CD14-positive monocyte (primary cell): ENCODE measurements at regions not wholly inside any gene's neighbourhood (a gene's known extent, or its start where the extent isn't known, plus 50 kb on each side); places are given as distances from the start of the nearest gene placed in this dataset.

ENCODE experiments used
- DNase-seq, 3 donors: peaks; one replicate each; pipeline ENCODE4 v3.0.0-alpha.2; 2011 to 2022
- H2AFZ ChIP-seq: 2 replicates; pipeline ENCODE4 v1.6.0; 2012; ENCODE audit warnings: mild to moderate bottlenecking, low read depth, low read length, inconsistent platforms; ENCODE audit not compliant: insufficient read depth, poor library complexity, severe bottlenecking
- H3K27ac ChIP-seq, 2 donors: 1 replicate in 1 of 2; 2 replicates in 1 of 2; pipeline ENCODE4 v1.5.1; 2012 to 2013; ENCODE audit warnings: low read length in 2 of 2, control low read depth in 1 of 2, inconsistent platforms in 1 of 2, low read depth in 1 of 2, mild to moderate bottlenecking in 1 of 2
- H3K27me3 ChIP-seq, 2 donors: one replicate each; pipeline versions ENCODE4 v1.6.0 to v1.6.1; 2011 to 2013; ENCODE audit warnings: low read length in 2 of 2; ENCODE audit not compliant: control insufficient read depth in 2 of 2, insufficient read depth in 2 of 2
- H3K36me3 ChIP-seq, 2 donors: replicated peaks in 1 of 2; 1 replicate in 1 of 2; 2 replicates in 1 of 2; pipeline versions ENCODE4 v1.5.1 to v1.6.1; 2012 to 2013; ENCODE audit warnings: low read length in 2 of 2, control low read depth in 1 of 2, inconsistent platforms in 1 of 2, mild to moderate bottlenecking in 1 of 2; ENCODE audit not compliant: insufficient read depth in 2 of 2, control insufficient read depth in 1 of 2
- H3K4me1 ChIP-seq, 2 donors: 1 replicate in 1 of 2; 2 replicates in 1 of 2; pipeline versions ENCODE4 v1.5.1 to v1.6.1; 2012 to 2013; ENCODE audit warnings: low read length in 2 of 2, control low read depth in 1 of 2, inconsistent platforms in 1 of 2, mild to moderate bottlenecking in 1 of 2, moderate library complexity in 1 of 2; ENCODE audit not compliant: insufficient read depth in 2 of 2, control insufficient read depth in 1 of 2
- H3K4me2 ChIP-seq: replicated peaks from 2 replicates; pipeline ENCODE3; 2012; ENCODE audit warnings: low read length, moderate library complexity, mild to moderate bottlenecking; ENCODE audit not compliant: poor library complexity, severe bottlenecking; ENCODE audit errors: extremely low read depth
- H3K4me3 ChIP-seq, 3 experiments: fragments of 200-600 bp in 1 of 3; sonication (generic) in 1 of 3; replicated peaks in 1 of 3; 1 replicate in 2 of 3; 2 replicates in 1 of 3; pipeline ENCODE4 v1.5.1; 2011 to 2013; ENCODE audit warnings: low read length in 3 of 3, mild to moderate bottlenecking in 3 of 3, control low read depth in 2 of 3, low read depth in 2 of 3, inconsistent platforms in 1 of 3, moderate library complexity in 1 of 3
- H3K79me2 ChIP-seq: 2 replicates; pipeline ENCODE4 v1.6.0; 2012; ENCODE audit warnings: mild to moderate bottlenecking, control low read depth, inconsistent platforms, low read length, moderate library complexity; ENCODE audit not compliant: insufficient read depth
- H3K9ac ChIP-seq: 2 replicates; pipeline ENCODE4 v1.6.0; 2017; ENCODE audit warnings: low read length, mild to moderate bottlenecking; ENCODE audit not compliant: insufficient read depth, poor library complexity, severe bottlenecking
- H3K9me3 ChIP-seq, 2 donors: replicated peaks in 1 of 2; 1 replicate in 1 of 2; 2 replicates in 1 of 2; pipeline versions ENCODE4 v1.5.1 to v1.6.1; 2012 to 2013; ENCODE audit warnings: low read length in 2 of 2, control low read depth in 1 of 2; ENCODE audit not compliant: control insufficient read depth in 1 of 2, insufficient read depth in 1 of 2
- H4K20me1 ChIP-seq: 2 replicates; pipeline ENCODE4 v1.6.0; 2012; ENCODE audit warnings: mild to moderate bottlenecking, low read length, control low read depth, moderate library complexity; ENCODE audit not compliant: insufficient read depth
- H3K27ac Mint-ChIP-seq, 7 donors: one replicate each; pipeline ENCODE4 v1.8.0; 2020; ENCODE audit warnings: mild to moderate bottlenecking in 7 of 7, mixed read lengths in 7 of 7, moderate library complexity in 6 of 7, inconsistent platforms in 2 of 7
- H3K27me3 Mint-ChIP-seq, 3 donors: one replicate each; pipeline ENCODE4 v1.8.0; 2021 to 2022; ENCODE audit warnings: low read depth in 3 of 3, mild to moderate bottlenecking in 3 of 3, mixed read lengths in 3 of 3, moderate library complexity in 3 of 3, inconsistent platforms in 1 of 3
- H3K36me3 Mint-ChIP-seq, 2 donors: one replicate each; pipeline ENCODE4 v1.8.0; 2020; ENCODE audit warnings: mixed read lengths in 2 of 2, inconsistent platforms in 1 of 2, mild to moderate bottlenecking in 1 of 2
- H3K4me1 Mint-ChIP-seq: one replicate; pipeline ENCODE4 v1.8.0; 2020; ENCODE audit warnings: mild to moderate bottlenecking, mixed read lengths
- H3K4me3 Mint-ChIP-seq, 2 donors: one replicate each; pipeline ENCODE4 v1.8.0; 2020; ENCODE audit warnings: mild to moderate bottlenecking in 2 of 2, mixed read lengths in 2 of 2, moderate library complexity in 1 of 2
- H3K9me3 Mint-ChIP-seq, 7 donors: one replicate each; pipeline ENCODE4 v1.8.0; 2020 to 2022; ENCODE audit warnings: mixed read lengths in 7 of 7, mild to moderate bottlenecking in 6 of 7, moderate library complexity in 6 of 7, inconsistent platforms in 2 of 7
- CTCF ChIP-seq: fragments of 200-600 bp; IDR thresholded peaks from one replicate; pipeline ENCODE4 v1.8.0; 2022; ENCODE audit warnings: antibody characterized with exemption, mild to moderate bottlenecking
- WGBS: methylation state at CpG from one replicate; pipeline ENCODE4 v1.1.5; 2013; ENCODE audit warnings: missing lambda C conversion rate; ENCODE audit not compliant: insufficient coverage; 5-methylcytosine and 5-hydroxymethylcytosine counted together
- intact Hi-C, 2 donors: fragments of 100-400 bp; cut with micrococcal nuclease; formaldehyde crosslinking; loops; one replicate each; pipeline versions ENCODE4 v1.15.0 to v1.15.1; 2023

- no peaks in the 10 kb centered on the region for H4K20me1 ChIP-seq
- Mint-ChIP-seq H3K9me3 (peaks cover 0 to 7% (median 4%) of the 10 kb centered on the region in 7 donors), H3K27me3 (peaks cover 1 to 2% (median 1%) of the 10 kb centered on the region in 3 donors), H3K36me3 (no peaks in the 10 kb centered on the region), H3K4me1 (no peaks in the 10 kb centered on the region), H3K4me3 (no peak overlapping the region), H3K27ac (no peak overlapping the region)
- H3K27ac ChIP-seq = no peak overlapping the region
- no peaks in the 10 kb centered on the region for H3K9me3 ChIP-seq
- WGBS = no CpG with 5 or more reads among the region's 1 CpG
- no peak overlapping the region for H3K4me3 ChIP-seq
- no peak overlapping the region for H3K4me2 ChIP-seq
- no peak for DNase-seq
- no peaks in the 10 kb centered on the region for H3K27me3 ChIP-seq
- TF ChIP-seq CTCF = no peak
- no peaks in the 10 kb centered on the region for H3K79me2 ChIP-seq
- H3K36me3 ChIP-seq = no peaks in the 10 kb centered on the region
- H3K4me1 ChIP-seq = no peaks in the 10 kb centered on the region
- intact Hi-C loops = no loop called here
- no peak overlapping the region for H3K9ac ChIP-seq
- H2AFZ ChIP-seq = no peak overlapping the region
Measured at GRCh38 chr11:92626624-92627023, 342.8 kb upstream of the MTNR1B start.

- H3K9ac ChIP-seq = no peak overlapping the region
- Mint-ChIP-seq H3K27me3 (peaks cover 1 to 2% (median 1%) of the 10 kb centered on the region in 3 donors), H3K4me1 (no peaks in the 10 kb centered on the region), H3K4me3 (no peak overlapping the region), H3K36me3 (no peaks in the 10 kb centered on the region), H3K27ac (no peak overlapping the region), H3K9me3 (peaks cover 0 to 5% (median 2%) of the 10 kb centered on the region in 7 donors)
- H3K4me3 ChIP-seq = no peak overlapping the region
- no peak for TF ChIP-seq CTCF
- no peak overlapping the region for H3K27ac ChIP-seq
- 100% methylated on average over 3 of the region's 7 CpGs for WGBS
- no peak overlapping the region for H2AFZ ChIP-seq
- no peaks in the 10 kb centered on the region for H3K9me3 ChIP-seq
- no peaks in the 10 kb centered on the region for H3K79me2 ChIP-seq
- H3K27me3 ChIP-seq = no peaks in the 10 kb centered on the region
- no peaks in the 10 kb centered on the region for H3K36me3 ChIP-seq
- no peak overlapping the region for H3K4me2 ChIP-seq
- DNase-seq = no peak
- intact Hi-C loops = no loop called here
- H4K20me1 ChIP-seq = no peaks in the 10 kb centered on the region
- H3K4me1 ChIP-seq = no peaks in the 10 kb centered on the region
Measured at GRCh38 chr11:92627615-92628256, 341.7 kb upstream of the MTNR1B start.
